ENCODE measurements at regions not wholly inside any gene's neighbourhood (a gene's known extent, or its start where the extent isn't known, plus 50 kb on each side); places are given as distances from the start of the nearest gene placed in this dataset.

- no peak for TF ChIP-seq CTCF (IDR thresholded peaks at IDR 0.05; ENCODE audit: low read depth, low read length, missing input control)
- TF ChIP-seq RAD21 (IDR thresholded peaks at IDR 0.05) = no peak
- TF ChIP-seq EGR1 (IDR thresholded peaks at IDR 0.05; ENCODE audit: low read depth in 2 of 2) = no peak
- TF ChIP-seq JUND (IDR thresholded peaks at IDR 0.05) = no peak
- no peak for TF ChIP-seq REST (IDR thresholded peaks at IDR 0.05)
- no peak for TF ChIP-seq FOXA1 (IDR thresholded peaks at IDR 0.05)
- TF ChIP-seq HNF4G (IDR thresholded peaks at IDR 0.05) = no peak
- TF ChIP-seq TAF1 (conservative IDR thresholded peaks at IDR 0.05) = no peak
- TF ChIP-seq ATF3 (IDR thresholded peaks at IDR 0.05) = no peak
- no peak for TF ChIP-seq ZBTB33 (IDR thresholded peaks at IDR 0.05)
- TF ChIP-seq GABPA (IDR thresholded peaks at IDR 0.05 in 1 of 2, conservative IDR thresholded peaks at IDR 0.05 in 1 of 2) = no peak
- no peak for TF ChIP-seq YY1 (IDR thresholded peaks at IDR 0.05)
- no peak for TF ChIP-seq MAX (IDR thresholded peaks at IDR 0.05)
These were observed 90.6 kb downstream of the PAX1 start for GRCh38 chr20:21796059-21796458.

Measured in liver (tissue), 3 donors.